Mesenchymal stem cell (in vitro differentiated cells and primary cell): ENCODE measurements at regions not wholly inside any gene's neighbourhood (a gene's known extent, or its start where the extent isn't known, plus 50 kb on each side); places are given as distances from the start of the nearest gene placed in this dataset.

Experiments
- DNase-seq: peaks from one replicate; pipeline ENCODE4 v3.0.0-alpha.2; 2013
- H2AFZ ChIP-seq: one replicate; pipeline ENCODE4 v1.6.1; 2013; ENCODE audit warnings: low read depth, mild to moderate bottlenecking, control low read depth, inconsistent platforms, low read length, moderate library complexity
- H2AK5ac ChIP-seq: 2 replicates; pipeline ENCODE4 v1.6.1; 2013; ENCODE audit warnings: low read length, moderate library complexity, mild to moderate bottlenecking, inconsistent platforms; ENCODE audit not compliant: severe bottlenecking
- H2BK120ac ChIP-seq: one replicate; pipeline ENCODE4 v1.6.1; 2013; ENCODE audit warnings: low read depth, mild to moderate bottlenecking, inconsistent platforms, low read length, moderate library complexity
- H2BK12ac ChIP-seq, 2 experiments: one replicate each; pipeline ENCODE4 v1.6.1; 2013; ENCODE audit warnings: inconsistent platforms in 2 of 2, low read length in 2 of 2, mild to moderate bottlenecking in 2 of 2, moderate library complexity in 2 of 2, control low read depth in 1 of 2
- H2BK15ac ChIP-seq: one replicate; pipeline ENCODE4 v1.6.1; 2013; ENCODE audit warnings: mild to moderate bottlenecking, low read depth, inconsistent platforms; ENCODE audit not compliant: poor library complexity, severe bottlenecking
- H2BK5ac ChIP-seq: 2 replicates; pipeline ENCODE4 v1.6.1; 2013; ENCODE audit warnings: low read depth, mild to moderate bottlenecking, low read length, control low read depth, inconsistent platforms; ENCODE audit not compliant: poor library complexity, severe bottlenecking
- H3K14ac ChIP-seq, 2 experiments: one replicate each; pipeline ENCODE4 v1.6.1; 2013; ENCODE audit warnings: inconsistent platforms in 2 of 2, low read length in 2 of 2, control low read depth in 1 of 2, mild to moderate bottlenecking in 1 of 2, moderate library complexity in 1 of 2
- H3K18ac ChIP-seq, 2 experiments: one replicate each; pipeline ENCODE4 v1.6.1; 2013; ENCODE audit warnings: inconsistent platforms in 2 of 2, low read length in 2 of 2, control low read depth in 1 of 2, low read depth in 1 of 2, mild to moderate bottlenecking in 1 of 2
- H3K23ac ChIP-seq, 2 experiments: one replicate each; pipeline ENCODE4 v1.6.1; 2013; ENCODE audit warnings: inconsistent platforms in 2 of 2, low read length in 2 of 2, mild to moderate bottlenecking in 2 of 2, moderate library complexity in 2 of 2, control low read depth in 1 of 2
- H3K27ac ChIP-seq: 2 replicates; pipeline ENCODE4 v1.5.1; 2013; ENCODE audit warnings: mild to moderate bottlenecking, moderate library complexity, low read length, control low read depth, inconsistent platforms; ENCODE audit not compliant: poor library complexity, severe bottlenecking
- H3K27me3 ChIP-seq, 2 experiments: 2 replicates each; pipeline versions ENCODE4 v1.6.1 to v1.7.0; 2013; ENCODE audit warnings: low read length in 2 of 2, mild to moderate bottlenecking in 2 of 2, moderate library complexity in 2 of 2, control low read depth in 1 of 2, inconsistent platforms in 1 of 2; ENCODE audit not compliant: control insufficient read depth in 1 of 2, insufficient read depth in 1 of 2
- H3K36me3 ChIP-seq, 2 experiments: 2 replicates each; pipeline versions ENCODE4 v1.6.1 to v1.7.0; 2013; ENCODE audit warnings: low read length in 2 of 2, control low read depth in 1 of 2, inconsistent platforms in 1 of 2, low read depth in 1 of 2, mild to moderate bottlenecking in 1 of 2; ENCODE audit not compliant: insufficient read depth in 2 of 2, control insufficient read depth in 1 of 2
- H3K4ac ChIP-seq, 2 experiments: one replicate each; pipeline ENCODE4 v1.6.1; 2013; ENCODE audit warnings: inconsistent platforms in 2 of 2, low read length in 2 of 2, mild to moderate bottlenecking in 2 of 2, moderate library complexity in 2 of 2, control low read depth in 1 of 2, low read depth in 1 of 2
- H3K4me1 ChIP-seq: 2 replicates; pipeline ENCODE4 v1.6.1; 2013; ENCODE audit warnings: low read depth, low read length, control low read depth; ENCODE audit not compliant: control insufficient read depth, insufficient read depth
- H3K4me2 ChIP-seq: 2 replicates; pipeline ENCODE4 v1.6.1; 2013; ENCODE audit warnings: low read length, mild to moderate bottlenecking, inconsistent platforms; ENCODE audit not compliant: poor library complexity, severe bottlenecking
- H3K4me3 ChIP-seq, 2 experiments: 2 replicates each; pipeline versions ENCODE4 v1.5.1 to v1.7.0; 2013; ENCODE audit warnings: low read length in 2 of 2, mild to moderate bottlenecking in 2 of 2, control low read depth in 1 of 2, low read depth in 1 of 2; ENCODE audit not compliant: insufficient read depth in 1 of 2
- H3K79me1 ChIP-seq: replicated peaks from 2 replicates; pipeline ENCODE4 v1.6.1; 2013; ENCODE audit warnings: mild to moderate bottlenecking, control low read depth, low read length, inconsistent platforms; ENCODE audit not compliant: poor library complexity, severe bottlenecking
- H3K9ac ChIP-seq: 2 replicates; pipeline ENCODE4 v1.7.0; 2013; ENCODE audit warnings: mild to moderate bottlenecking, low read length, moderate library complexity
- H3K9me3 ChIP-seq: 2 replicates; pipeline ENCODE4 v1.7.0; 2013; ENCODE audit warnings: mild to moderate bottlenecking, low read length; ENCODE audit not compliant: control insufficient read depth
- H4K8ac ChIP-seq: one replicate; pipeline ENCODE4 v1.6.1; 2013; ENCODE audit warnings: inconsistent platforms, mild to moderate bottlenecking, low read length, moderate library complexity
- H4K91ac ChIP-seq: one replicate; pipeline ENCODE4 v1.6.1; 2013; ENCODE audit warnings: mild to moderate bottlenecking, low read length, inconsistent platforms
- WGBS: methylation state at CpG from one replicate; pipeline ENCODE4 v1.1.7; 2013; ENCODE audit warnings: mixed read lengths; 5-methylcytosine and 5-hydroxymethylcytosine counted together

DNA sequence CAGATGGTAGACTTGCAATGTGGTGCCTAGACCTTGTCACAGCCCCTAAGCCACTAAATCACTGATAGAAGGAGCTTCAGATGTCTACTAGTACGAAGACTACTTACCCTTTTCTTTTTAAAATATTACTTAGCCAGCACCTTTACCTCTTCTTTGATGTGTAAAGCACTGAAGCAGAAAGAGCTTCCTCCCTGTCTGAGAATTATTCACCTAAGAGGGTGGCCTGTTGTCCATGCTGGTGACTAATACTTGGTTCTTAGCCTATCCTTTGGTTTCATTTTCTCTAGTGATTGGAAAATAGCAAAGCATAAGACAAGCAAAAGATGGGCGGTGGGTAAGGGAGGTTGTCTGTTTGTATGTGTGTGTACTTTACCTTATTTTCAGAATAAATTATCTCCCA, 794.6 kb downstream of the TFAP2A start:
- H3K23ac ChIP-seq: no peak overlapping the region
- no peak overlapping the region for H3K18ac ChIP-seq
- no peak overlapping the region for H4K91ac ChIP-seq
- H3K27ac ChIP-seq: peak overlapping the region; percentile 51
- no peak overlapping the region for H3K9ac ChIP-seq
- H3K79me1 ChIP-seq: no peaks in the 10 kb centered on the region
- H2AK5ac ChIP-seq: no peak overlapping the region
- no peak overlapping the region for H3K14ac ChIP-seq
- no peak for DNase-seq
- peak overlapping the region; percentile 5 for H2BK120ac ChIP-seq
- H2BK5ac ChIP-seq: no peak overlapping the region
- no peak overlapping the region for H2BK12ac ChIP-seq
- no peak overlapping the region for H2AFZ ChIP-seq
- 55% methylated on average over 1 of the region's 2 CpGs for WGBS
- no peaks in the 10 kb centered on the region for H3K4me1 ChIP-seq
- no peak overlapping the region for H3K4ac ChIP-seq
- no peaks in the 10 kb centered on the region for H3K27me3 ChIP-seq
- H3K9me3 ChIP-seq: peaks cover 11% of the 10 kb centered on the region
- H3K4me2 ChIP-seq: no peak overlapping the region
- no peak overlapping the region for H2BK15ac ChIP-seq
- no peak overlapping the region for H4K8ac ChIP-seq
- no peak overlapping the region for H3K4me3 ChIP-seq
- H3K36me3 ChIP-seq: no peaks in the 10 kb centered on the region

DNA sequence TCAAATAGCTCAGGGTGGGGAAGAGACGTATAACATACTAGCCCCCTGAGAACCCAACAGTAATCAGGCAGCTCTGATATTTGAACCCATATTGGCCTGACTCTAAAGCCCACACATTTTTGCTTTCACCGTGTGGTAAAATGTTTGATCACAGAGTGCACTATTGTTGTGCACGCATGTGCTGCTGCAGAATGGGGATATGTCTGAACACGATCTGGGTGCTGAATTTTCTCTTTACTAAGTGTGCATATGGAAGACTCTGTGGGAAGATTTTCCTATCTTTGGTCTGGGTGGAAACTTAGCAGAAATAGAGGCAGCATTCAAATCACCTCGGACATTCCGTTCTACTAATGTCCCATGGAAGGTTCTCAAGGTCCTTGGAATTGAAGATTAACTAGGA, 800.1 kb downstream of the TFAP2A start:
- Histone ChIP-seq H3K36me3 (no peaks in the 10 kb centered on the region), H2BK15ac (no peak overlapping the region), H3K79me1 (no peaks in the 10 kb centered on the region), H3K18ac (no peak overlapping the region), H3K4me2 (no peak overlapping the region), H3K23ac (no peak overlapping the region), H3K4me1 (peaks cover 2% of the 10 kb centered on the region), H3K4me3 (no peak overlapping the region), H2AFZ (no peak overlapping the region), H3K9ac (no peak overlapping the region), H3K9me3 (no peaks in the 10 kb centered on the region), H3K4ac (no peak overlapping the region), H2BK12ac (no peak overlapping the region), H3K27ac (no peak overlapping the region), H3K14ac (no peak overlapping the region), H2BK5ac (no peak overlapping the region), H2BK120ac (no peak overlapping the region), H3K27me3 (no peaks in the 10 kb centered on the region), H2AK5ac (no peak overlapping the region), H4K8ac (no peak overlapping the region), H4K91ac (no peak overlapping the region)
- no peak for DNase-seq
- WGBS: 95% methylated on average over 6 of the region's 6 CpGs

DNA sequence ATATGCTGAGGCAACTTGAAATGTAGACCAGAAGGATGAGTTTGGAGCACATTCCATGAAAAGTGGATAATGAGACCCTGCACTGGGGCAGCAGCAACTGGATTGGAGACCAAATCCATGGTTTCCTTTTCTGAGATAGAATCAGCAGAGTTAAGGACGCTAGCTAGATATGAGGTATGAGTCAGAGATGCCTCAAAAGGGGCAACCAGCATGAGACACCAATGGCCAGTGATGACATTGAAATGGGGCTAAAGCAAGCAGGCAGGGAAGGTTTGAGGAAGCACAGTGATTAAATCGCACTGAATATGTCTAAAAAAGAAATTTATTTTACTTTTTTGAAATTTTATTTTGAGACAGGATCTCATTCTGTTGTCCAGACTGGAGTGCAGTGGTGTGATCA, 802.4 kb downstream of the TFAP2A start:
- no peak overlapping the region for H4K8ac ChIP-seq
- no peak overlapping the region for H2AK5ac ChIP-seq
- H3K4me2 ChIP-seq: no peak overlapping the region
- no peak overlapping the region for H3K23ac ChIP-seq
- H3K9ac ChIP-seq: no peak overlapping the region
- no peak overlapping the region for H3K14ac ChIP-seq
- no peak overlapping the region for H3K18ac ChIP-seq
- H2BK15ac ChIP-seq: no peak overlapping the region
- H4K91ac ChIP-seq: no peak overlapping the region
- WGBS: 33% methylated on average over 1 of the region's 2 CpGs
- no peak overlapping the region for H3K4me3 ChIP-seq
- H2BK5ac ChIP-seq: no peak overlapping the region
- no peaks in the 10 kb centered on the region for H3K9me3 ChIP-seq
- peaks cover 2% of the 10 kb centered on the region for H3K4me1 ChIP-seq
- no peak overlapping the region for H3K27ac ChIP-seq
- H3K36me3 ChIP-seq: no peaks in the 10 kb centered on the region
- no peak overlapping the region for H2BK120ac ChIP-seq
- no peak overlapping the region for H3K4ac ChIP-seq
- no peak overlapping the region for H2AFZ ChIP-seq
- no peak overlapping the region for H2BK12ac ChIP-seq
- peak; percentile 15 for DNase-seq
- no peaks in the 10 kb centered on the region for H3K79me1 ChIP-seq
- H3K27me3 ChIP-seq: no peaks in the 10 kb centered on the region

DNA sequence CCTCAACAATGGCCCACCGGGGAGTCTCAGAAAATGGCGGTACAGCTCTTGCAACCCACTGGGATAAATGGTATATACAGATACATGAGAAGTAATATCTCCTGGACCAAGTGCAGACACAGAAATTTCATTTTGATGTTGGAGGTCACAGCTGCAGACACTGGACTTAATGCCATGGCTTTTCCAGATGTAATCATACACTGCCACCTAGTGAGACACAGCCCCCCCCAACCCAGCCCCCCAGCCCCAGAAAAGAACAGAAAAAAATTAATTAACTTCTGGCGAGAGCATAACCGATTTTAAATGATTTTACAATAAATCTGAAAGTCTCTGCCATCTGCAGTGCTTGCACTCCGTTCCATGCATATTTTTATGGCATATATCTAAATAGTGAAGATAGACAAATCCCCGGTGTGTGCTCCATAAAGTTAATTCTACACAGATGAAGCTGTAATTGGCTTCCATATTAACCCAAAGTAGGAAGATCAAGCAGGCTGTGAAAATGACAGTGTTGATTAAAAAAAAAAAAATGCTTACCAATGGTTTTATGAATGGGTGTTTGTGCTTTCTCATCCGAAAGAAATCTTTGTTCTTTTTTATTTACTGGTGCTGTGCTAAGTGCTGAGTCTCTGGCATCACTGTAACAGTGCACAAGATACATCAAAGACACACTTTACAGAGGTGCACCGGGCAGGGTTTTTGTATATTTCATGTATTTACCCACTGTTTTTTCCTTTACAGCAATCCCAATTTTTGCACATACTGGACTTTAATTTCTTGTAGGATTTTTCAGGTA, 804.1 kb downstream of the TFAP2A start:
- Histone ChIP-seq H2BK12ac (no peak overlapping the region), H2BK15ac (no peak overlapping the region), H3K27me3 (no peaks in the 10 kb centered on the region), H3K18ac (no peak overlapping the region), H2AFZ (no peak overlapping the region), H2BK5ac (no peak overlapping the region), H3K79me1 (no peaks in the 10 kb centered on the region), H3K4ac (no peak overlapping the region), H3K9me3 (no peaks in the 10 kb centered on the region), H3K27ac (no peak overlapping the region), H3K14ac (no peak overlapping the region), H2AK5ac (no peak overlapping the region), H4K8ac (no peak overlapping the region), H3K4me2 (no peak overlapping the region), H3K4me3 (no peak overlapping the region), H2BK120ac (no peak overlapping the region), H3K23ac (no peak overlapping the region), H3K36me3 (no peaks in the 10 kb centered on the region), H4K91ac (no peak overlapping the region), H3K4me1 (peaks cover 2% of the 10 kb centered on the region), H3K9ac (no peak overlapping the region)
- no peak for DNase-seq
- WGBS: no CpG with 5 or more reads among the region's 8 CpGs
